ENCODE measurements at regions not wholly inside any gene's neighbourhood (a gene's known extent, or its start where the extent isn't known, plus 50 kb on each side); places are given as distances from the start of the nearest gene placed in this dataset.
A peak's percentile ranks its signal among the peaks of the same experiment; 100 is the strongest.
"Not testable (repeated sequence)": the region's sequence is repeated elsewhere in the genome, so short reads cannot be mapped to it uniquely, and the experiment has no call there.

GRCh38 chr11:100409267-100409666, 277.8 kb upstream of the ARHGAP42 start:
- not testable (repeated sequence) for DNase-seq (ENCODE audit: low read depth)

GRCh38 chr11:100419518-100419917, 267.6 kb upstream of the ARHGAP42 start:
- no peak for DNase-seq (ENCODE audit: low read depth)

DNA sequence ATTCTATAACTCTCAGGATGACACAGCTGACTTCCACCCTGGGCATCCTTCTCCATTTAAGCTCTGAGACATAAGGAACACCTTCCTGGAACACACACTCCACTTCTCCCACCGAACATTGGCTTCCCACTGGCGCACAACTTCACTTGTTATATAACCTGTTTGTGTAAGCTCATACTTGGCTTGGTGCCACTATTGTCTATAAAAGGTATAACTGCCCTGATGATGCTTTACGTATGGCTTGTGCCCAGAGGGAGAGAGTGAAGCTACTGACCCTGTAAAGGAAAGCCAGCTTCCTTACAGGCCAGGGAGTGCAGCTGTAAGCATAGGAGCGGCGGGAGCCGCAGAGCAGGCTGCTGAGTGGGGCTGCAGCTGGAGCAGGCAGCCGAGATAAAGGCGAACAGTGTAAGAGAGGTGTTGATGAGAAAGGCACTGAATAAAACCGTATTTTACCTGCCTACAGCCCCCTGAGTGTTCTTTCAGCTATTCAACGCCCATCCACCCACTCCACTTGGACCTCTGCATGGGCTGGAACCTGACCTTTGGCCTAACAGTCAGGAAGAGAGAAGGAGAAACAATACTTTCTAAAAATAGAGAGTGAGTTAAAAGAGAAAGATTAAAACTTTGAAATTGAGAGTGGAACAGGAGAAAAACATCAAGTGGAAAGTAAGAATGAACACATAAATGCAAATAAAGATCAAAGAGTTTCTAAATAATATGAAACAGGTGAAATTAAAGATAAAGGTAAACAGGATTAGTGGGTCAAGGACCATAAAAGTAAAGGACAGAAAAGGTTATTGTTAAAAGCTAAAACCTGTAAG, 252.1 kb upstream of the ARHGAP42 start:
- DNase-seq (ENCODE audit: low read depth): no peak

GRCh38 chr11:100438376-100438775, 248.7 kb upstream of the ARHGAP42 start:
- no peak for DNase-seq (ENCODE audit: low read depth)

GRCh38 chr11:100441086-100441485, 246.0 kb upstream of the ARHGAP42 start:
- no peak for DNase-seq (ENCODE audit: low read depth)

DNA sequence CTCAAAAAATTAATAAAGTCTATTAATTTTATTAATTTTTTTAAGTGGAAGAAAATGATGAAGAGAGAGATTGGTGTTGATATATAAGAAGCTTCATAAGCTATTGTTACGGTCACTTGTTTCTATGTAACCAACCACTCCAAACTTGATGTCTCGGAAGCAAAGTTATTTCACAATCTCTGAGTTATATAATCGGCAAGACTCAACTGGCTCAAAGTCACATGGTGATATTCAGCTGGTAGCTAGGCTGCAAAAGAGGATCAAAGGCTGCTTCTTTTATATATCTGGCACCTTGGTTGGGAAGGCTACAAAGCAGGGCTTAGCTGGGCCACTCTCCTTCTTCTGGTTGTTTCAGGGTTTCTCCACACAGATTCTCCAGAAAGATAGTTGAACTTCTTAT, 245.1 kb upstream of the ARHGAP42 start:
- no peak for DNase-seq (ENCODE audit: low read depth)

GRCh38 chr11:100445231-100445735, 241.8 kb upstream of the ARHGAP42 start:
- DNase-seq (ENCODE audit: low read depth): peak; percentile 18

DNA sequence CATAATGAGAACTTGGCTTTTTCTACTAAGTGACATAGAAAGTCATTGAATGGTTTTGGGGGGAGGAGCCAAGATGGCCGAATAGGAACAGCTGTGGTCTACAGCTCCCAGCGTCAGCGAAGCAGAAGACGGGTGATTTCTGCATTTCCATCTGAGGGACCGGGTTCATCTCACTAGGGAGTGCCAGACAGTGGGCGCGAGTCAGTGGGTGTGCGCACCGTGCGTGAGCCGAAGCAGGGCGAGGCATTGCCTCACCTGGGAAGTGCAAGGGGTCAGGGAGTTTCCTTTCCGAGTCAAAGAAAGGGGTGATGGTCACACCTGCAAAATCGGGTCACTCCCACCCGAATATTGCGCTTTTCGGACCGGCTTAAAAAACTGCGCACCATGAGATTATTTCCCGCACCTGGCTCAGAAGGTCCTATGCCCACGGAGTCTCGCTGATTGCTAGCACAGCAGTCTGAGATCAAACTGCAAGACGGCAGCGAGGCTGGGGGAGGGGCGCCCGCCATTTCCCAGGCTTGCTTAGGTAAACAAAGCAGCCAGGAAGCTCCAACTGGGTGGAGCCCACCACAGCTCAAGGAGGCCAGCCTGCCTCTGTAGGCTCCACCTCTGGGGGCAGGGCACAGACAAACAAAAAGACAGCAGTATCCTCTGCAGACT, 235.2 kb upstream of the ARHGAP42 start:
- DNase-seq (ENCODE audit: low read depth): not testable (repeated sequence)

- DNase-seq (ENCODE audit: low read depth): no peak
Observed at GRCh38 chr11:100459811-100460210, 227.3 kb upstream of the ARHGAP42 start.

- no peak for DNase-seq (ENCODE audit: low read depth)
Observed at GRCh38 chr11:100460426-100460825, 226.7 kb upstream of the ARHGAP42 start.

DNA sequence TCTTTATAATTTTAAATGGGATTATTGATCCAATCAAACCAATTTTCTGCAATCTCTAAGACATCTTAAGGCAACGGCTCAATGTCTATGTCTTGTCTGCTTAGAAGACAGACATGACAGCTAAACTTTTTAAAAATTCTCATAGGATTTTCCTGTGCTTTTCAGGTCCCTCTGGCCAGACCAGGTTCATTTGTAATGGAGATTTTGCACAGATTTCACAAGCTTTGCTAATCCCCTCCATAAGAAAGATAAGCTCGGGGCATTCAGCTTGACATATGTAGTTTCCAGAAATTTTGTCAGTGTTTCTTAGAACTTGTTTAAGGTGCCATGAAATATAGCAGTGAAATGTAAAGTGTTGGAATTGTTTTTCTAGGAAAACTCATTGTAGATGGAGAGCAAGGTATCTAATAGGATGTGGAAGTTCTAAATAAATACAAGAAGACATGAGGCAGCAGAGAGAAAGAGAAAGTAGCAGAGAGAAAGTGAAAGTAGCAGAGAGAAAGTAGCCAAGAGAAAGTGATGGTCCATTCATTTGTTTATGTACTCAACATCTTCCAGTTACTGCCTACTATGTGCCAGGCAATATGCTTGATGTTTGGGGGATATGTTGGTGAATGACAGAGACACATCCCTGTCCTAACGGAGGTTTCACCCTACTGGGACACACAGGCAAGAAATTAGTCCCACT, 219.1 kb upstream of the ARHGAP42 start:
- DNase-seq (ENCODE audit: low read depth): peak; percentile 24

DNA sequence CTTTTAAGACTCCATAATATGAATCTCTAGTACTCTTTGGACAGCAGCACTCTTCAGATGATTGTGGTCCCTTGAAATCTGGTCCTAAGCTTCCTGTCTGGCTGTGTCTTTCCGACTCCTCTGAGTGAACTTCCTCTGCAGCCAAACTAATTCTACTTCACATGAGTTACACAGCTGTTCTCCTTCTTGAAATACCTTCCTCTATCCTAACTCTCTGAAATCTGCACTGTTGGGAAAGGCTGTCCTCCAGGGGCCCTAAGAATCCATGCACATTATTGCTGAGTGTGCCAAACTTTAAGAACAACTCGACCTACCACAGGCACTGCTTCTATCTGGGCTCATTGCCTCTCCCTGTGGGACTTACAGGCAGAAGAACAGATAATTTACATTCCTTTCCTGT, 217.3 kb upstream of the ARHGAP42 start:
- no peak for DNase-seq (ENCODE audit: low read depth)

GRCh38 chr11:100472727-100473389, 214.2 kb upstream of the ARHGAP42 start:
- DNase-seq (ENCODE audit: low read depth): no peak

DNA sequence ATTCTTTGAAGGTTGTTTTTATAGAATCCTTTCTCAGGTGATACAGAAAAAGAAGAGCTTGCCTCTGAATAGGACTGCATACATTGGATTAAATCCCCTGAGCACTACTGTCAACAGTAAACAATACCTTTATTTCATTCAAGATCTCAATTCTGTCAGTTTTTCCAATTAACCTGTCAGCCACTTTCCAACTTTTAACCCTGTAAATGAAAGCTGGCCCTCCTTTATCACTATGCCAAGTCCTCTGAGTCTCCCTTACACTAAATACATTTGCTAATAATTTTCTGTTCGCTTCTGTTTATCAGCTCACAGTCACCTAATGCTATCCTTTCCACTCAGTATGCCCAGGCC, 213.7 kb upstream of the ARHGAP42 start:
- DNase-seq (ENCODE audit: low read depth): no peak

GRCh38 chr11:100484948-100485347, 202.1 kb upstream of the ARHGAP42 start:
- DNase-seq (ENCODE audit: low read depth): no peak

DNA sequence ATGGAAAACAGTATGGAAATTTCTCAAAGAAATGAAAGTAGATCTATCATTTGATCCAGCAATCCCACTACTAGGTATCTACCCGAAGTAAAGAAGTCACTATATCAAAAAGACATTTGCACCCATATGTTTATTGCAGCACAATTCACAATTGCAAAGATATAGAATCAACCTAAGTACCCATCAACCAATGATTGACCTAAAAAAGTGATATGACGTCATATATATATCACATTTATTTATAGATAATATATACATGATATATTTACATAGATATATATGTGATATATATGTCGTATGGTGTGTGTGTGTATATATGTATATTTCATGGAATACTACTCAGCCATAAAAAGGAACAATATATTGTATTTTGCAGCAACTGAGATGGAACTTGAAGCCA, 188.3 kb upstream of the ARHGAP42 start:
- DNase-seq (ENCODE audit: low read depth): no peak

DNA sequence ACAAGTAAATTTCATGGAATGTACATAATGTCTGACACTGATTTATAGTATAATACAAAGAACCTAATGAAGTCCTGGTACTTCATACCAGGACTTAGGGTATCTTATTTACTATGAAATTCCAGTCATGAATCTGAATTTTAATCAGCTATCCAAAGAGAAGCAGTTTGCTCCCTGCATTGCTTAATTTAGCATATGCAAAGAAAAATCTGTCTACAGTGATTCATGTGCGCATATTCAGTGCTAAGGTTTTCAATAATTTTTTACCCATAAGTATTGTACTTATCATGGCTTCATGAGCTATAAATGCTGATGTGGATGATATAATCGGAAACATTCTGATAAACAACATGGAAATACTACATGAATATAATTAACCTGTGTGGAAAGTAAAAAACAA, 185.6 kb upstream of the ARHGAP42 start:
- no peak for DNase-seq (ENCODE audit: low read depth)

- no peak for DNase-seq (ENCODE audit: low read depth)
Observed at GRCh38 chr11:100512475-100512874, 174.6 kb upstream of the ARHGAP42 start.

DNA sequence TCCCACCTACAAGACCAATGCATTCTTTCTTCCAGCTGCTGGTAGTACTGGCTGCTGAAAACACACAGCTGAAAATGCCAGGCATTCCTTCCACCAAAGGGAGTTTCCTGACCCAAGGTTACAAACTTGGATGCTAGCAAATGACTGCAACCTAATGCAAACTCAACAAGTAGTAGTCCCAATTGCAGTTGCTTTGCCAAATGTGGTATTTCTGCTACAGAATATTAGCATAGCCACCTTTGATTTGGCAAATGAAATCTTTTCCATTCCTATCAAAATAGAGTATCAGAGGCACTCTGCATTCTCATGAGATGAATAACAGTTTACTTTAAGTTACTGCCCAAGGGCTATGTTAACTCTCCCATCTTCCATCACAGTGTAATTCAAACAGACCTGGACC, 172.0 kb upstream of the ARHGAP42 start:
- peak; percentile 5 for DNase-seq (ENCODE audit: low read depth)

DNA sequence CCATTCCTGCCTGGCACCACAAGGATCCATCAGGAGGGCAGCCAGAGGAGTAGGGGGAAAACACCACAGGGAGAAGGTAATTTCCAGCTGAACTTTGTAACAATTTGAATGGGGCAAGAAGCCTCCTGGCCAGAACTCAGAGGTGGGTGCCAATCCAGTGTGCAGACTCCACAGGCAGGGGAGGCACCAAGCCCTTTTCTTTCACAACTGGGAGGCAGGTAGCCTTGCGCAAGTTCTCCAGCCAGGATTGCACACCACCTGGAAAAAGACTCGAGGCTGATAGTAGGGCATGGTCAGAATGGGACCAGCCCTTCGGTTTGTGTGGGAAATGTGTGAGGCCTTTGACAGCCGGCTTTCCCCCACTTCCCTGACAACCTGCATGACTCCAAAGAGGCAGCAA, 161.9 kb upstream of the ARHGAP42 start:
- DNase-seq (ENCODE audit: low read depth): no peak

- peak; percentile 20 for DNase-seq (ENCODE audit: low read depth)
Observed at GRCh38 chr11:100525635-100526034, 161.5 kb upstream of the ARHGAP42 start.

Data from HT1080 (cell line).